ENCODE measurements at regions not wholly inside any gene's neighbourhood (a gene's known extent, or its start where the extent isn't known, plus 50 kb on each side); places are given as distances from the start of the nearest gene placed in this dataset.

DNA sequence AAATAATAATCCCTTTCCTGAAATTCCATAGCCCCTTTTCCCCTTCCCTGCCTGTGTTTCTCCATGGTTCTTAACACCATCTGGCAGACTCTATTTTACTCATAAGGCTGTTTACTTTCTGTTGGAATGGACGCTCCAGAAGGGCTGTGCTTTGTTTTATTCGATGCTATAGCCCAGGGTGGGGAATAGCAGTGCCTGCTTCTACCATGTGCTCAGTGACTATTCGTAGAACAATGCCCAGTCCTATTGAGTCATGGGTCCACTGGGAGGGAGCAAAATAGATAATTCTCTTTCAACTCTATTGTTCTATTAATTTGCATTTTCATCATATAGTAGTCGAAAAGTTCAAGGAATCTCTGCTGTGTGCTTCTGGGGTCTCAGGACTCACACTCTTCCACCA, 565.1 kb downstream of the C6orf118 start:
- TF ChIP-seq, protein P1, sequence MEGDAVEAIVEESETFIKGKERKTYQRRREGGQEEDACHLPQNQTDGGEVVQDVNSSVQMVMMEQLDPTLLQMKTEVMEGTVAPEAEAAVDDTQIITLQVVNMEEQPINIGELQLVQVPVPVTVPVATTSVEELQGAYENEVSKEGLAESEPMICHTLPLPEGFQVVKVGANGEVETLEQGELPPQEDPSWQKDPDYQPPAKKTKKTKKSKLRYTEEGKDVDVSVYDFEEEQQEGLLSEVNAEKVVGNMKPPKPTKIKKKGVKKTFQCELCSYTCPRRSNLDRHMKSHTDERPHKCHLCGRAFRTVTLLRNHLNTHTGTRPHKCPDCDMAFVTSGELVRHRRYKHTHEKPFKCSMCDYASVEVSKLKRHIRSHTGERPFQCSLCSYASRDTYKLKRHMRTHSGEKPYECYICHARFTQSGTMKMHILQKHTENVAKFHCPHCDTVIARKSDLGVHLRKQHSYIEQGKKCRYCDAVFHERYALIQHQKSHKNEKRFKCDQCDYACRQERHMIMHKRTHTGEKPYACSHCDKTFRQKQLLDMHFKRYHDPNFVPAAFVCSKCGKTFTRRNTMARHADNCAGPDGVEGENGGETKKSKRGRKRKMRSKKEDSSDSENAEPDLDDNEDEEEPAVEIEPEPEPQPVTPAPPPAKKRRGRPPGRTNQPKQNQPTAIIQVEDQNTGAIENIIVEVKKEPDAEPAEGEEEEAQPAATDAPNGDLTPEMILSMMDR (IDR thresholded peaks at IDR 0.05), result no peak
- TF ChIP-seq POLR2AphosphoS5 (IDR thresholded peaks at IDR 0.05) (no peak), POLR2A (IDR thresholded peaks at IDR 0.05) (no peak), EP300 (IDR thresholded peaks at IDR 0.05) (no peak)
